SU-DHL-6 (cell line): ENCODE measurements at regions not wholly inside any gene's neighbourhood (a gene's known extent, or its start where the extent isn't known, plus 50 kb on each side); places are given as distances from the start of the nearest gene placed in this dataset.

Experiments used
- EZH2phosphoT487 ChIP-seq: fragments of 200-600 bp; sonication (generic), shearing (Covaris generic); conservative IDR thresholded peaks from 2 replicates; pipeline ENCODE4 v1.6.1; 2018; ENCODE audit warnings: mild to moderate bottlenecking, antibody characterized with exemption, low read length, moderate library complexity, mixed read lengths
- TF ChIP-seq, protein P1 (sequence below): fragments of 200-600 bp; sonication (generic); IDR thresholded peaks from one replicate; pipeline ENCODE4 v1.5.1; 2017; ENCODE audit warnings: antibody characterized with exemption, mild to moderate bottlenecking, low read length, moderate library complexity; ENCODE audit not compliant: insufficient read depth, poor library complexity, severe bottlenecking

DNA sequence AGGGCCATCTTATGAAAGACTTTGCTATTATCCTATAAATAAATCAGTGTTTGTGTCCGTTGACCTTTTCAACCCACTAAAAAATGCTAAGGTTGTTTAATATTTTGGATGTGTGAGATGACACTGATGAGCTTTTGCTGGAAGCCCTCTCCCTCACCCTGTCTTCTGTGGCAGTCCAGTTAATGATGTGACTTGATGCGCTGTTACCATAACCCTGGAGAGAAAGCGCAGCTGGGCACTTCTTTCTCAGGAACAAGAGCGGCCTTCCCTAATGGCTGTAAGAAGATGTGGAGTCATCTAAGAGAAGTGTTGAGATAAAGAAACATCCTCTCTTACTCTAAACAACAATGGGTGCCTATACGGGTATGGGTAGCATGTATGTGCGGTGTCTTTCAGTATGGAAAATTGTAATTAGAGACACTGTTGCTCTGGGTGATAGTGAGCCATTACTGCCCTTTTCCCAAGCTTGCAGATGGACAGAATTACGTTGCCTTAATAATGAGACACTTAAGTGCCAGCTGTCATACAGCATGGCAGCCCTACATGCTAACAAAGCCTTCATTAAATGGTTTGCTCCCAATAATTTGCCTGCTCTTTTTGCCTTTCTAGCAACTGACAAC is 165.6 kb upstream of the NABP1 start:
- TF ChIP-seq, protein P1, sequence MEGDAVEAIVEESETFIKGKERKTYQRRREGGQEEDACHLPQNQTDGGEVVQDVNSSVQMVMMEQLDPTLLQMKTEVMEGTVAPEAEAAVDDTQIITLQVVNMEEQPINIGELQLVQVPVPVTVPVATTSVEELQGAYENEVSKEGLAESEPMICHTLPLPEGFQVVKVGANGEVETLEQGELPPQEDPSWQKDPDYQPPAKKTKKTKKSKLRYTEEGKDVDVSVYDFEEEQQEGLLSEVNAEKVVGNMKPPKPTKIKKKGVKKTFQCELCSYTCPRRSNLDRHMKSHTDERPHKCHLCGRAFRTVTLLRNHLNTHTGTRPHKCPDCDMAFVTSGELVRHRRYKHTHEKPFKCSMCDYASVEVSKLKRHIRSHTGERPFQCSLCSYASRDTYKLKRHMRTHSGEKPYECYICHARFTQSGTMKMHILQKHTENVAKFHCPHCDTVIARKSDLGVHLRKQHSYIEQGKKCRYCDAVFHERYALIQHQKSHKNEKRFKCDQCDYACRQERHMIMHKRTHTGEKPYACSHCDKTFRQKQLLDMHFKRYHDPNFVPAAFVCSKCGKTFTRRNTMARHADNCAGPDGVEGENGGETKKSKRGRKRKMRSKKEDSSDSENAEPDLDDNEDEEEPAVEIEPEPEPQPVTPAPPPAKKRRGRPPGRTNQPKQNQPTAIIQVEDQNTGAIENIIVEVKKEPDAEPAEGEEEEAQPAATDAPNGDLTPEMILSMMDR = no peak
- no peak for TF ChIP-seq EZH2phosphoT487
